Smooth muscle cell (in vitro differentiated cells): ENCODE measurements at regions not wholly inside any gene's neighbourhood (a gene's known extent, or its start where the extent isn't known, plus 50 kb on each side); places are given as distances from the start of the nearest gene placed in this dataset.

Experiments
- DNase-seq: peaks from one replicate; lab custom pipeline; 2025; ENCODE audit not compliant: unreplicated experiment; lab: John Stamatoyannopoulos, UW
- H2AFZ ChIP-seq: fragments of 200-600 bp; sonication (generic); 2 replicates; pipeline ENCODE4 v1.6.0; 2016; ENCODE audit warnings: antibody characterized with exemption, low read depth, mild to moderate bottlenecking
- H3F3A ChIP-seq: fragments of 200-600 bp; sonication (generic); 2 replicates; pipeline ENCODE4 v1.6.0; 2017; ENCODE audit warnings: antibody characterized with exemption, low read depth
- H3K27ac ChIP-seq: fragments of 200-600 bp; sonication (generic); 2 replicates; pipeline ENCODE4 v1.5.1; 2016; ENCODE audit warnings: low read depth, mild to moderate bottlenecking
- H3K27me3 ChIP-seq: fragments of 200-600 bp; sonication (generic); 2 replicates; pipeline ENCODE4 v1.6.1; 2016; ENCODE audit warnings: low read depth, mild to moderate bottlenecking
- H3K36me3 ChIP-seq: fragments of 200-600 bp; sonication (generic); 2 replicates; pipeline ENCODE4 v1.5.1; 2016; ENCODE audit warnings: low read depth
- H3K4me1 ChIP-seq: fragments of 200-600 bp; sonication (generic); 2 replicates; pipeline ENCODE4 v1.5.1; 2016; ENCODE audit warnings: low read depth
- H3K4me2 ChIP-seq: fragments of 200-600 bp; sonication (generic); 2 replicates; pipeline ENCODE4 v1.6.0; 2016; ENCODE audit warnings: mild to moderate bottlenecking
- H3K4me3 ChIP-seq: fragments of 200-600 bp; sonication (generic); 2 replicates; pipeline ENCODE4 v1.5.1; 2016; ENCODE audit warnings: mild to moderate bottlenecking
- H3K79me2 ChIP-seq: fragments of 200-600 bp; sonication (generic); 2 replicates; pipeline ENCODE4 v1.6.0; 2016; ENCODE audit warnings: low read depth, mild to moderate bottlenecking
- H3K9ac ChIP-seq: fragments of 200-600 bp; sonication (generic); 2 replicates; pipeline ENCODE4 v1.6.0; 2016; ENCODE audit warnings: low read depth
- H3K9me3 ChIP-seq: fragments of 200-600 bp; sonication (generic); replicated peaks from 2 replicates; pipeline ENCODE4 v1.5.1; 2016; ENCODE audit warnings: low read depth
- H4K20me1 ChIP-seq: fragments of 200-600 bp; sonication (generic); 2 replicates; pipeline ENCODE4 v1.6.0; 2016; ENCODE audit warnings: low read depth
- CTCF ChIP-seq: fragments of 200-600 bp; sonication (generic); IDR thresholded peaks from 2 replicates; pipeline ENCODE4 v1.5.1; 2017; ENCODE audit warnings: borderline replicate concordance, mild to moderate bottlenecking, antibody characterized with exemption; ENCODE audit not compliant: insufficient read depth, poor library complexity, severe bottlenecking
- WGBS: methylation state at CpG from one replicate; pipeline ENCODE4 v1.1.7; 2016; ENCODE audit warnings: low lambda C conversion rate; 5-methylcytosine and 5-hydroxymethylcytosine counted together

GRCh38 chr16:86325895-86326294 lies 184.4 kb upstream of the FOXF1 start:
- Histone ChIP-seq H3K9me3 (no peaks in the 10 kb centered on the region), H3K4me3 (no peak overlapping the region), H3K9ac (no peak overlapping the region), H3K79me2 (no peaks in the 10 kb centered on the region), H3K4me2 (no peak overlapping the region), H3K4me1 (no peaks in the 10 kb centered on the region), H4K20me1 (no peaks in the 10 kb centered on the region), H3F3A (no peaks in the 10 kb centered on the region), H3K27ac (no peak overlapping the region), H3K36me3 (no peaks in the 10 kb centered on the region), H2AFZ (no peak overlapping the region), H3K27me3 (no peaks in the 10 kb centered on the region)
- no peak for TF ChIP-seq CTCF
- DNase-seq = no peak
- 99% methylated on average over 6 of the region's 6 CpGs for WGBS

DNA sequence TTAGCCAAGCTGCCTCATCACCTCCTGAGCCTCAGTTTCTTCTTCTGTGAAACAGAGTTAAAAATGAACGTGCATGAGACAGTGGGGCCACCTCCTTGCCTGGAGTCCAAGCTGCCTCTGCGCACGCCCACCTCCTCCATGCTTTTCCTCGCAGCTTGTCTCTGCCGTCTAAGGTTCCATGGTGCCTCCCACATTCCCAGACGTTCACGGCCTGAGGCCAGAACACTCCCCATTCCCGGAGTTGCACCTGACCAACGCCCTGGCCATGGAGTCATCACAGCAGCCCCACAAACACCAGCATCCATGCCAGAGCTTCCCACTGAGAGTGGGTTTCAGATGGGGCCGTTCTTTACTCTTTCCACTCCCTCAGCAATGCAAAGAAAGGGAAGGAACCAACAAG lies 183.0 kb upstream of the FOXF1 start:
- Histone ChIP-seq H3K4me1 (no peaks in the 10 kb centered on the region), H3K4me2 (no peak overlapping the region), H3K27me3 (no peaks in the 10 kb centered on the region), H3F3A (no peaks in the 10 kb centered on the region), H3K9me3 (no peaks in the 10 kb centered on the region), H3K9ac (no peak overlapping the region), H3K79me2 (no peaks in the 10 kb centered on the region), H3K4me3 (no peak overlapping the region), H2AFZ (no peak overlapping the region), H3K27ac (no peak overlapping the region), H4K20me1 (no peaks in the 10 kb centered on the region), H3K36me3 (no peaks in the 10 kb centered on the region)
- no peak for TF ChIP-seq CTCF
- WGBS = 83% methylated on average over 10 of the region's 10 CpGs
- DNase-seq = no peak

GRCh38 chr16:86330906-86331305 lies 179.4 kb upstream of the FOXF1 start:
- Histone ChIP-seq H3K4me3 (no peak overlapping the region), H3K27ac (no peak overlapping the region), H4K20me1 (no peaks in the 10 kb centered on the region), H2AFZ (no peak overlapping the region), H3K79me2 (no peaks in the 10 kb centered on the region), H3K36me3 (no peaks in the 10 kb centered on the region), H3F3A (no peaks in the 10 kb centered on the region), H3K9me3 (no peaks in the 10 kb centered on the region), H3K9ac (no peak overlapping the region), H3K27me3 (no peaks in the 10 kb centered on the region), H3K4me2 (no peak overlapping the region), H3K4me1 (no peaks in the 10 kb centered on the region)
- no peak for DNase-seq
- 70% methylated on average over 14 of the region's 14 CpGs for WGBS
- no peak for TF ChIP-seq CTCF

- 9% methylated on average over 7 of the region's 7 CpGs for WGBS
- TF ChIP-seq CTCF = no peak
- DNase-seq = no peak
- Histone ChIP-seq H3K4me1 (no peaks in the 10 kb centered on the region), H2AFZ (peak overlapping the region; percentile 62), H3F3A (peaks cover 6% of the 10 kb centered on the region), H3K4me2 (peak overlapping the region; percentile 75), H3K27ac (no peak overlapping the region), H3K27me3 (no peaks in the 10 kb centered on the region), H3K79me2 (no peaks in the 10 kb centered on the region), H3K36me3 (no peaks in the 10 kb centered on the region), H3K4me3 (no peak overlapping the region), H3K9me3 (no peaks in the 10 kb centered on the region), H3K9ac (no peak overlapping the region), H4K20me1 (no peaks in the 10 kb centered on the region)
Observed at GRCh38 chr16:86334079-86334635, 176.2 kb upstream of the FOXF1 start.
